ENCODE measurements at regions not wholly inside any gene's neighbourhood (a gene's known extent, or its start where the extent isn't known, plus 50 kb on each side); places are given as distances from the start of the nearest gene placed in this dataset.
"Not testable (repeated sequence)": the region's sequence is repeated elsewhere in the genome, so short reads cannot be mapped to it uniquely, and the experiment has no call there.

- no peak overlapping the region for H3K4me3 Mint-ChIP-seq
- ATAC-seq, result no peak
- no peak for DNase-seq
- H3K4me1 Mint-ChIP-seq (ENCODE audit: low read depth), result no peaks in the 10 kb centered on the region
- no peaks in the 10 kb centered on the region for H3K36me3 Mint-ChIP-seq (ENCODE audit: insufficient read depth)
- peaks cover 7% of the 10 kb centered on the region for H3K9me3 Mint-ChIP-seq
- H3K27me3 Mint-ChIP-seq (ENCODE audit: low read depth), result no peaks in the 10 kb centered on the region
Measured at GRCh38 chr7:51613911-51614357, 297.3 kb upstream of the COBL start.

DNA sequence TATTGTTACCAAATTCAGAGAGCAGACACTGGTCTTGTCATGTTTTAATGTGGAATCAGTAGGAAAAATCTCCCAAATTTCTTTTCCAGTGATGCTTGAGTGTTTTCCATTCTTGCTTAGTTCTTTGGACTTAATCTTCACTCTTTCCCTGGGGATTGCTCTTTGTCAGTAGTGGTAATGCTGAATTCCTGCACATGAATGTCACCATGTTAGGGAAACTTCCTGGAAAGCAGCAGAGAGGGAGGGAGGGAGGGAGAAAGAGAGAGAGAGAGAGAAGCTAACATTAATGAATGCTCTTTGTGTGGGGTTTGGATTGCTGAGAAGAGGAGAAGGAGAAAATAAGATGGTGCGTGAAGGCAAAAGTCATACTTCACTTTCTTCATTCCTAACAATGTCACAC lies 295.3 kb upstream of the COBL start:
- Mint-ChIP-seq H3K4me1 (ENCODE audit: low read depth) (no peaks in the 10 kb centered on the region), H3K36me3 (ENCODE audit: insufficient read depth) (no peaks in the 10 kb centered on the region), H3K4me3 (no peak overlapping the region), H3K27me3 (ENCODE audit: low read depth) (no peaks in the 10 kb centered on the region), H3K9me3 (peaks cover 7% of the 10 kb centered on the region)
- ATAC-seq (no peak), DNase-seq (no peak)

GRCh38 chr7:51607447-51607846 lies 290.8 kb upstream of the COBL start:
- DNase-seq (no peak), ATAC-seq (no peak)
- Mint-ChIP-seq H3K36me3 (ENCODE audit: insufficient read depth) (no peaks in the 10 kb centered on the region), H3K4me1 (ENCODE audit: low read depth) (no peaks in the 10 kb centered on the region), H3K27me3 (ENCODE audit: low read depth) (no peaks in the 10 kb centered on the region), H3K9me3 (peaks cover 4% of the 10 kb centered on the region), H3K4me3 (no peak overlapping the region)

DNA sequence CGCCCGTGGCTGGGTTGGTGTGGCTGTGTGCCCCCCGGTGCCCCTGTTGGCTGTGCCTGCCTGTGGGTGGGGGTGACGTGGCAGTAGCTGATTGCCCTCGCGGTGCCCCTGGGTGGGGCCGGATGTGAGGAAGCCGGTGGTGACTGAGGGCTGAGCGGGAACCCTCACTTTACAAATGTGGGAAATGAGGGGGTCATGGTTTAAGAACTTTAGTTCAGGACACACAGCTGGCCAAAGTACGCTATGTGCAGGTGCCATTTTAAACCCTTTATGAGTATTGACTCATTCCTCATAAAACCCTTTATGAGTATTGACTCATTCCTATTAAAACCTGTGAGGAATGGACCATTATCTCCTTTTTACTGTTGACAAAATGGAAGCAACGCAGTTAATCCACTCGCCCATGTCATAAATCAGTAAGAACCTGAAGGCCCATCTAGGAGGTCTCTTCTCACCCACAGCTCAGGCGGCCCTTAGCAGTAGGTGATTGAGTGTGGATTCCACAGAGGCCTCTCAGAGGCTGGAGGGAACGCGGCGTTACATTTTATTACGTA lies 290.1 kb upstream of the COBL start:
- H3K36me3 Mint-ChIP-seq (ENCODE audit: insufficient read depth), result no peaks in the 10 kb centered on the region
- H3K4me3 Mint-ChIP-seq, result no peak overlapping the region
- H3K4me1 Mint-ChIP-seq (ENCODE audit: low read depth), result no peaks in the 10 kb centered on the region
- ATAC-seq (no peak), DNase-seq (no peak)
- no peaks in the 10 kb centered on the region for H3K27me3 Mint-ChIP-seq (ENCODE audit: low read depth)
- peaks cover 6% of the 10 kb centered on the region for H3K9me3 Mint-ChIP-seq

DNA sequence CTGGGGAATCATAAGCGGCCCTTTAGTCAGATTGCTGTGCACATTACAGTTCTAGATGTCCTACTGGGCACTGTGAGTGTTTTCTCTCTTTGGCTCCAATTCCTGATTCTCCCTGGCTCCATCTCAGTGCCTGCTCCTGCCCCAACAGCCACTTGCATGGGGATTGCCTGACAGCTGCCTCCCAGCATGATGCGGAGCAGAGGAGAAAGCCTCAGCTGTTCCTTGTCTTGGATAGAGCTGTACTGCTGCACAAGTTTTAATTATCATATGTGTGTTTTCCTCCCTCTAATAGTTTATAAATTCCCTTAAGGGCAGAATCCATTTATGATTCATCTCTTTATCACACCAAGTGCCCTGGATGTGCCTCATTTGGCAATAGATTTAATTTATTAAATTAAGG lies 285.8 kb upstream of the COBL start:
- peaks cover 12% of the 10 kb centered on the region for H3K9me3 Mint-ChIP-seq

DNA sequence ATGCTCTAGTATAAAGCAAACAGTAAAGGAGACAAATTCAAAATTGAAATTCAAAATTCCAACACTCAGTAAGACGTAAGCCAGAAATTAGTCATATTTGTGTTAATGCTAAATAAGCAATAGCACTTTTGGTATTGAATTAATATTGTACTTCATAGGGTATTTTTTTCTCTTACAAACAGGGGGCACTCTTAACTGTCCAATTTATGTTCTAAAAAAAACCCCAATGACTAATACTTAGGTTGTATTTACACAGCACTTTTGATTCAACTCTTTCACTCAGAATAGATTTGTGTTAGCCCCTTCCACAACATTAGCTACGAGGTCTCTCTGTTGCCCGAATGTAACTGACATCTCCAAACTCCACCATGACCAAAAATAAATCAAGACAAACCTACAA lies 284.9 kb upstream of the COBL start:
- ATAC-seq (no peak), DNase-seq (no peak)
- Mint-ChIP-seq H3K36me3 (ENCODE audit: insufficient read depth) (no peaks in the 10 kb centered on the region), H3K4me1 (ENCODE audit: low read depth) (no peaks in the 10 kb centered on the region), H3K4me3 (no peak overlapping the region), H3K27me3 (ENCODE audit: low read depth) (no peaks in the 10 kb centered on the region), H3K9me3 (peaks cover 18% of the 10 kb centered on the region)

More for the DNA sequence above, 285.8 kb upstream of the COBL start:
- no peak for ATAC-seq
- Mint-ChIP-seq H3K27me3 (ENCODE audit: low read depth) (no peaks in the 10 kb centered on the region), H3K4me3 (no peak overlapping the region), H3K4me1 (ENCODE audit: low read depth) (no peaks in the 10 kb centered on the region), H3K36me3 (ENCODE audit: insufficient read depth) (no peaks in the 10 kb centered on the region)
- no peak for DNase-seq

- peaks cover 18% of the 10 kb centered on the region for H3K9me3 Mint-ChIP-seq
- DNase-seq; H3K4me1 Mint-ChIP-seq (ENCODE audit: low read depth); H3K36me3 Mint-ChIP-seq (ENCODE audit: insufficient read depth); H3K4me3 Mint-ChIP-seq; H3K27me3 Mint-ChIP-seq (ENCODE audit: low read depth); ATAC-seq: not testable (repeated sequence)
Measured at GRCh38 chr7:51599935-51600334, 283.3 kb upstream of the COBL start.

GRCh38 chr7:51593628-51594027 lies 277.0 kb upstream of the COBL start:
- ATAC-seq, result no peak
- Mint-ChIP-seq H3K9me3 (peaks cover 14% of the 10 kb centered on the region), H3K27me3 (ENCODE audit: low read depth) (no peaks in the 10 kb centered on the region), H3K36me3 (ENCODE audit: insufficient read depth) (no peaks in the 10 kb centered on the region), H3K4me3 (no peak overlapping the region), H3K4me1 (ENCODE audit: low read depth) (no peaks in the 10 kb centered on the region)
- DNase-seq, result no peak

- no peaks in the 10 kb centered on the region for H3K27me3 Mint-ChIP-seq (ENCODE audit: low read depth)
- no peaks in the 10 kb centered on the region for H3K36me3 Mint-ChIP-seq (ENCODE audit: insufficient read depth)
- no peaks in the 10 kb centered on the region for H3K4me1 Mint-ChIP-seq (ENCODE audit: low read depth)
Measured at GRCh38 chr7:51592842-51593599, 276.4 kb upstream of the COBL start.

DNA sequence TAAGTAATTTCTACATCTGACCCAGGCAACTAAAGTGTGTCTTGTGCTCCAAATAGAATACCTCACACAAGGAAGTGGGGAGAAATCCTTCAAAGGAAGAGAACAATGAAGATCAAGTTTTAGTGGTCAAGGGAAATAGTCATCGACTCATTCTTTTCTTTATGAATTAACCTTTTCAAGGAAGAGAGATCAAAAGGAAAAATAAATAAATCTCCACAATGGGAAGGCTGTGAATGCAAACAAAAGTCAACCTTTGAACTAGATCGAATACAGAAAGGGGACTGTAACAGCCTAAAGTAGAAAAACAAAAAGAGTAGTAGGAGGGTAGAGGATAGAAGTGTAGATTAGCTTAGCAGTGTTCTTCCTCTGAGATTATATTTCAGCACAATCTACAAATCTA lies 274.6 kb upstream of the COBL start:
- Mint-ChIP-seq H3K4me3 (no peak overlapping the region), H3K9me3 (peaks cover 4% of the 10 kb centered on the region), H3K27me3 (ENCODE audit: low read depth) (no peaks in the 10 kb centered on the region), H3K36me3 (ENCODE audit: insufficient read depth) (no peaks in the 10 kb centered on the region), H3K4me1 (ENCODE audit: low read depth) (no peaks in the 10 kb centered on the region)
- DNase-seq (no peak), ATAC-seq (no peak)

More at GRCh38 chr7:51592842-51593599, 276.4 kb upstream of the COBL start:
- peaks cover 12% of the 10 kb centered on the region for H3K9me3 Mint-ChIP-seq
- no peak for DNase-seq
- no peak overlapping the region for H3K4me3 Mint-ChIP-seq
- ATAC-seq, result no peak

GRCh38 chr7:51590746-51591145 lies 274.1 kb upstream of the COBL start:
- DNase-seq (no peak), ATAC-seq (no peak)
- Mint-ChIP-seq H3K9me3 (peaks cover 4% of the 10 kb centered on the region), H3K27me3 (ENCODE audit: low read depth) (no peaks in the 10 kb centered on the region), H3K36me3 (ENCODE audit: insufficient read depth) (no peaks in the 10 kb centered on the region), H3K4me3 (no peak overlapping the region), H3K4me1 (ENCODE audit: low read depth) (no peaks in the 10 kb centered on the region)

GRCh38 chr7:51589111-51589510 lies 272.5 kb upstream of the COBL start:
- peaks cover 4% of the 10 kb centered on the region for H3K9me3 Mint-ChIP-seq
- no peak overlapping the region for H3K4me3 Mint-ChIP-seq
- H3K27me3 Mint-ChIP-seq (ENCODE audit: low read depth), result no peaks in the 10 kb centered on the region
- ATAC-seq, result no peak
- H3K36me3 Mint-ChIP-seq (ENCODE audit: insufficient read depth), result no peaks in the 10 kb centered on the region
- DNase-seq, result no peak
- H3K4me1 Mint-ChIP-seq (ENCODE audit: low read depth), result no peaks in the 10 kb centered on the region

DNA sequence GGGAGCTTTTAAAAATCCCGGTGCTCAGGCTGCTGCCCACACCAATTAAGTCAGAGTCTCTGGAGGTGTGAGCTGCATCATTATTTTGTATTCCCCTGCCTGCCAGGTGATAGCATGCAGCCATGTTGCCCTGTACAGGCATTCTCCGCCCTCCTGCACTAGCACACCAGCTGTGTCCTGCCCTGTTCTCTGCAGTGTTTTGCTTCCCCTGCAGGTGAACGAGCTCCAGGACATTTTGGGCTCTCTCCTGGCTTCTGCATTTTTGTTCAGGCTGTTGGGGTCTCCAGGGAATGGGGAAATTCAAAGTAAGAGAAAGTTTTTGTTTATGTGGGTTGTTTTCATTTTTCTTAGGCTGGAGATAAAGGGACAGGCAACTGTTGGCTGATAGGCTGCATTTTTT lies 271.0 kb upstream of the COBL start:
- DNase-seq, result no peak
- no peaks in the 10 kb centered on the region for H3K36me3 Mint-ChIP-seq (ENCODE audit: insufficient read depth)
- H3K9me3 Mint-ChIP-seq, result no peaks in the 10 kb centered on the region
- H3K4me1 Mint-ChIP-seq (ENCODE audit: low read depth), result no peaks in the 10 kb centered on the region
- no peaks in the 10 kb centered on the region for H3K27me3 Mint-ChIP-seq (ENCODE audit: low read depth)
- H3K4me3 Mint-ChIP-seq, result no peak overlapping the region
- no peak for ATAC-seq

DNA sequence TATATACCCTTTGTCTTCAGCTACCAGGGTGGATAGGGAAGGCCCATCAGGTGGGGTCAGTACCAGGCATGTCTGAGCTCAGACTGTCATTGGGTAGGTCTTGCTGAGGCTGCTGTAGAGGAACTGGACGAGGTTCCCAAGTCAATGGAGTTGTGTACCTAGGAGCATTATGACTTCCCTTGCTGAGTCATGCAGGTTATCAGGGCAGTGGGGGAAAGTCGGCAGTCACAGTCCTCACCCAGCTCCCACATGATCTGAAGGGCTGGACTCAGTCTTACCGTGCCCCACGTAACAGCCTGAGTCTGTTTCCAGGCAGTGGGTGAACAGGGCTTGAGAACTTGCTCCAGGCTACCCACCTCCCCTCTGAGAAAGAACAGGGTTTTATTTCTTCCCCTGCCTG lies 260.8 kb upstream of the COBL start:
- no peak overlapping the region for H3K4me3 Mint-ChIP-seq
- no peaks in the 10 kb centered on the region for H3K27me3 Mint-ChIP-seq (ENCODE audit: low read depth)
- ATAC-seq (no peak), DNase-seq (no peak)
- no peaks in the 10 kb centered on the region for H3K4me1 Mint-ChIP-seq (ENCODE audit: low read depth)
- H3K9me3 Mint-ChIP-seq, result peaks cover 32% of the 10 kb centered on the region
- H3K36me3 Mint-ChIP-seq (ENCODE audit: insufficient read depth), result no peaks in the 10 kb centered on the region

GRCh38 chr7:51569581-51569980 lies 253.0 kb upstream of the COBL start:
- DNase-seq, result no peak
- no peaks in the 10 kb centered on the region for H3K4me1 Mint-ChIP-seq (ENCODE audit: low read depth)
- H3K9me3 Mint-ChIP-seq, result peaks cover 13% of the 10 kb centered on the region
- H3K36me3 Mint-ChIP-seq (ENCODE audit: insufficient read depth), result no peaks in the 10 kb centered on the region
- no peak for ATAC-seq
- no peaks in the 10 kb centered on the region for H3K27me3 Mint-ChIP-seq (ENCODE audit: low read depth)
- H3K4me3 Mint-ChIP-seq, result no peak overlapping the region

All from activated T-cell treated with anti-CD3 and anti-CD28 coated beads, Interleukin-2, amount 50 U/mL, for 4 hours (primary cell).